Tibial artery (tissue), 4 donors: ENCODE measurements at regions not wholly inside any gene's neighbourhood (a gene's known extent, or its start where the extent isn't known, plus 50 kb on each side); places are given as distances from the start of the nearest gene placed in this dataset.

ENCODE experiments used
- DNase-seq, 2 donors: peaks; one replicate each; pipeline ENCODE4 v3.0.0-alpha.2; 2019
- H3K27ac ChIP-seq, 2 donors: fragments of 200-600 bp; sonication (generic) in 1 of 2; 1 replicate in 1 of 2; 2 replicates in 1 of 2; pipeline ENCODE4 v1.5.1; 2018 to 2019; ENCODE audit warnings: mild to moderate bottlenecking in 1 of 2
- H3K27me3 ChIP-seq, 2 donors: fragments of 200-600 bp; sonication (generic) in 1 of 2; one replicate each; pipeline versions ENCODE4 v1.5.1 to v1.6.0; 2016 to 2019
- H3K36me3 ChIP-seq, 3 donors: fragments of 200-600 bp; sonication (generic) in 2 of 3; one replicate each; pipeline ENCODE4 v1.5.1; 2016 to 2019; ENCODE audit warnings: mild to moderate bottlenecking in 2 of 3
- H3K4me1 ChIP-seq, 4 donors: fragments of 200-600 bp; sonication (generic) in 2 of 4; 1 replicate in 3 of 4; 2 replicates in 1 of 4; pipeline ENCODE4 v1.5.1; 2016 to 2019
- H3K4me3 ChIP-seq, 2 donors: fragments of 200-600 bp; sonication (generic) in 1 of 2; 1 replicate in 1 of 2; 2 replicates in 1 of 2; pipeline ENCODE4 v1.5.1; 2018 to 2019; ENCODE audit warnings: mild to moderate bottlenecking in 2 of 2
- H3K9me3 ChIP-seq, 3 donors: fragments of 200-600 bp; sonication (generic) in 1 of 3; one replicate each; pipeline ENCODE4 v1.5.1; 2016 to 2019
- CTCF ChIP-seq, 2 experiments: fragments of 200-600 bp in 1 of 2; fragments of 450-650 bp in 1 of 2; IDR thresholded peaks; one replicate each; pipeline ENCODE4 v1.5.1; 2017 to 2019; ENCODE audit warnings: antibody characterized with exemption in 2 of 2, mild to moderate bottlenecking in 1 of 2, moderate library complexity in 1 of 2
- intact Hi-C: fragments of 100-400 bp; cut with DNase I; formaldehyde crosslinking; loops from one replicate; pipeline ENCODE4 v1.15.0; 2023; ENCODE audit warnings: low total_unique reads

GRCh38 chr12:85352016-85352415 lies 72.0 kb downstream of the ALX1 start:
- Histone ChIP-seq H3K36me3 (no peaks in the 10 kb centered on the region), H3K4me3 (no peak overlapping the region), H3K9me3 (no peaks in the 10 kb centered on the region), H3K4me1 (no peaks in the 10 kb centered on the region), H3K27me3 (no peaks in the 10 kb centered on the region), H3K27ac (no peak overlapping the region)
- no peak for DNase-seq
- no peak for TF ChIP-seq CTCF (IDR thresholded peaks at IDR 0.05)
- intact Hi-C loops, result no loop called here

GRCh38 chr12:85356596-85357385 lies 76.8 kb downstream of the ALX1 start:
- TF ChIP-seq CTCF (IDR thresholded peaks at IDR 0.05), result no peak
- Histone ChIP-seq H3K27me3 (no peaks in the 10 kb centered on the region), H3K4me1 (no peaks in the 10 kb centered on the region), H3K9me3 (no peaks in the 10 kb centered on the region), H3K36me3 (no peaks in the 10 kb centered on the region), H3K4me3 (no peak overlapping the region), H3K27ac (no peak overlapping the region)
- intact Hi-C loops, result no loop called here
- DNase-seq, result no peak

GRCh38 chr12:85357609-85358008 lies 77.6 kb downstream of the ALX1 start:
- Histone ChIP-seq H3K36me3 (no peaks in the 10 kb centered on the region), H3K4me3 (no peak overlapping the region), H3K9me3 (no peaks in the 10 kb centered on the region), H3K4me1 (no peaks in the 10 kb centered on the region), H3K27me3 (no peaks in the 10 kb centered on the region), H3K27ac (no peak overlapping the region)
- no peak for DNase-seq
- TF ChIP-seq CTCF (IDR thresholded peaks at IDR 0.05), result no peak
- intact Hi-C loops, result no loop called here

GRCh38 chr12:85358715-85359114 lies 78.7 kb downstream of the ALX1 start:
- no peaks in the 10 kb centered on the region for H3K4me1 ChIP-seq
- H3K27me3 ChIP-seq, result no peaks in the 10 kb centered on the region
- no peaks in the 10 kb centered on the region for H3K36me3 ChIP-seq
- H3K4me3 ChIP-seq, result no peak overlapping the region
- no peak overlapping the region for H3K27ac ChIP-seq
- DNase-seq, result no peak
- H3K9me3 ChIP-seq, result no peaks in the 10 kb centered on the region
- intact Hi-C loops, result no loop called here
- TF ChIP-seq CTCF (IDR thresholded peaks at IDR 0.05), result no peak

GRCh38 chr12:85363382-85364190 lies 83.6 kb downstream of the ALX1 start:
- Histone ChIP-seq H3K27ac (no peak overlapping the region), H3K4me1 (no peaks in the 10 kb centered on the region), H3K36me3 (no peaks in the 10 kb centered on the region), H3K9me3 (no peaks in the 10 kb centered on the region), H3K27me3 (no peaks in the 10 kb centered on the region), H3K4me3 (no peak overlapping the region)
- intact Hi-C loops, result no loop called here
- DNase-seq, result no peak
- no peak for TF ChIP-seq CTCF (IDR thresholded peaks at IDR 0.05)
